SU-DHL-6 (cell line): ENCODE measurements at regions not wholly inside any gene's neighbourhood (a gene's known extent, or its start where the extent isn't known, plus 50 kb on each side); places are given as distances from the start of the nearest gene placed in this dataset.

Source experiments
- CTCF ChIP-seq: fragments of 200-600 bp; sonication (generic); IDR thresholded peaks from one replicate; pipeline ENCODE4 v1.5.1; 2017; ENCODE audit warnings: antibody characterized with exemption, mild to moderate bottlenecking, low read length, moderate library complexity; ENCODE audit not compliant: insufficient read depth, poor library complexity, severe bottlenecking
- EZH2phosphoT487 ChIP-seq: fragments of 200-600 bp; sonication (generic), shearing (Covaris generic); conservative IDR thresholded peaks from 2 replicates; pipeline ENCODE4 v1.6.1; 2018; ENCODE audit warnings: mild to moderate bottlenecking, antibody characterized with exemption, low read length, moderate library complexity, mixed read lengths

DNA sequence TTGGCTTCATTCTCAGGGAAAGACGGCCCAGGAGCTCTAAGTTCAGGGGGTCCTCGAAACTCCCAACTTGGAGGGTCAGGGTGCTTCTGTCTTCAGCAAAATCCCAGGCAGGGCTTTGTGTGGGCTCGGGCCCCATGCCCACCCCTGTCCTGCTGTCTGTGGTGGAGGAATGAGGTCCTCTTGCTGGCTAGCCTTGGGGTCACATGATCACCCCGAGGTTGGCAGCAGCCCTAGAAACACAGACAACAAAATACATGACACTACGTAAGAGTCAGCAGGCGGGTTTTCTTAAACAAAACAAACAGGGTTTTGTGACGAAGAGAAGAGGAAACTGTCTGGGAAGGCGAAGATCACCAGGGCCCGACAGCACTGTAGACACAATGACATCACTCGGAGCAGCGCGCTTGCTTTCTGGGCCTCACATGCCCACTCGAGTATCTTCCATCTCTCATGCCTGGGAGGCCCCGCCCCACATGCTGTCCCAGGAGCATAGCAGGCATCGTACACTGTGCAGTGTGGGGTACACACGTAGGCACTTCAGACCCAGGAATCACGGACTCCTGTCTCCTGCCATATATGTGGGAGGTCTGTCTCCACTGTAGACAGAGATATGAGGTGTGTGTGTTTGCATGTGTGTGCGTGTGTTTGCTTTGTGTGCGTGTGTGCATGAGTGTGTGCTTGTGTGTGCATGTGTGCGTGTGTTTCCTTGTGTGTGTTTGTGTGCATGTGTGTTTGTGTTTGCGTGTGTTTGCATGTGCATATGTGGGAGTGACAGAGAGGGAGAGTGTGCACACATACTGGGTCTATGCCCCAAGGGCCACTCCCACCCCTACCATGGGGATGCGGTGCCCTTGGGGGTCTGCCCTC is 94.7 kb downstream of the SIK1 start:
- TF ChIP-seq CTCF: no peak
- TF ChIP-seq EZH2phosphoT487: no peak
